ENCODE measurements at regions not wholly inside any gene's neighbourhood (a gene's known extent, or its start where the extent isn't known, plus 50 kb on each side); places are given as distances from the start of the nearest gene placed in this dataset.

GRCh38 chr2:136407952-136408318 lies 290.0 kb upstream of the CXCR4 start:
- BruUV-seq (replicated peaks) = no TSS peak
- ATAC-seq (peak; percentile 84), DNase-seq (ENCODE audit: low read depth, low spot score) (no peak), FAIRE-seq (no peak)
- ChIA-PET CTCF (no interaction called here), POLR2A (no interaction called here), SMC1A (ENCODE audit: uncharacterized antibody, unreplicated experiment) (no interaction called here), RAD21 (ENCODE audit: unreplicated experiment) (interaction anchor here (1.9 kb wide), 1 partner anchor 11 kb away, joined by 6 read pairs; no protein-coding TSS in a partner anchor)
- Histone ChIP-seq H2AFZ (ENCODE audit: control insufficient read depth, low read depth, low read length) (no peak overlapping the region), H3K4me3 (no peak overlapping the region), H3K4me2 (ENCODE audit: control insufficient read depth, insufficient read depth) (no peak overlapping the region), H3K9me3 (replicated peaks; ENCODE audit: control insufficient read depth, insufficient read depth, low read length) (no peaks in the 10 kb centered on the region), H3K36me3 (ENCODE audit: control insufficient read depth in 2 of 2, insufficient read depth in 2 of 2, low read length in 1 of 2) (no peaks in the 10 kb centered on the region), H3K9ac (ENCODE audit: control insufficient read depth, insufficient read depth, low read length) (no peak overlapping the region), H4K20me1 (ENCODE audit: control insufficient read depth, insufficient read depth) (no peaks in the 10 kb centered on the region), H3K27ac (ENCODE audit: control insufficient read depth, insufficient read depth) (no peak overlapping the region), H3K4me1 (ENCODE audit: control insufficient read depth, insufficient read depth, low read length) (no peaks in the 10 kb centered on the region), H3K27me3 (replicated peaks in 1 of 2; ENCODE audit: control insufficient read depth in 2 of 2, insufficient read depth in 2 of 2, low read length in 1 of 2) (peaks cover 2 to 10% of the 10 kb centered on the region in 2 experiments; a peak in 3 of 4 replicates), H3K79me2 (ENCODE audit: control insufficient read depth, insufficient read depth, low read length) (no peaks in the 10 kb centered on the region)
- TF ChIP-seq RAD21 (IDR thresholded peaks at IDR 0.05; ENCODE audit: insufficient read depth, low read depth, low read length) (no peak), IKZF2 (IDR thresholded peaks at IDR 0.05) (0 out of 4 replicates have a peak, but pooled peaks of 1 of the 2 experiments have one; percentile 2), MTA2 (IDR thresholded peaks at IDR 0.05; ENCODE audit: low read depth) (peak; percentile 51; the same call in 1 of the 2 replicates), BCL11A (IDR thresholded peaks at IDR 0.05; ENCODE audit: low read depth, low read length) (no peak), MYB (IDR thresholded peaks at IDR 0.05; ENCODE audit: borderline replicate concordance, low read depth, low read length) (no peak), ZBED1 (IDR thresholded peaks at IDR 0.05; ENCODE audit: borderline replicate concordance) (no peak), BHLHE40 (IDR thresholded peaks at IDR 0.05; ENCODE audit: borderline replicate concordance in 1 of 2, low read depth in 2 of 2, low read length in 1 of 2) (peak in 1 of 2 experiments; percentile 0; a peak in 1 of 4 replicates), TCF7 (IDR thresholded peaks at IDR 0.05; ENCODE audit: borderline replicate concordance) (no peak), USF2 (IDR thresholded peaks at IDR 0.05; ENCODE audit: borderline replicate concordance, low read depth, low read length) (no peak), RFX5 (IDR thresholded peaks at IDR 0.05; ENCODE audit: low read depth, low read length) (no peak)
- WGBS (ENCODE audit: insufficient coverage, insufficient replicate concordance, low lambda C conversion rate, missing lambda C conversion rate) = 8% methylated on average over 8 of the region's 8 CpGs
- in situ Hi-C loops (cut with MboI) = no loop called here
- intact Hi-C loops (cut with micrococcal nuclease; ENCODE audit: unreplicated experiment) = no loop called here

All from GM12878 (cell line).